Pancreas (tissue), 10 donors: ENCODE measurements at regions not wholly inside any gene's neighbourhood (a gene's known extent, or its start where the extent isn't known, plus 50 kb on each side); places are given as distances from the start of the nearest gene placed in this dataset.
"Not testable (repeated sequence)": the region's sequence is repeated elsewhere in the genome, so short reads cannot be mapped to it uniquely, and the experiment has no call there.

Source experiments
- ATAC-seq, 4 donors: fragments of 200-7000 bp; cut with Tn5 transposase; one replicate each; pipeline versions ENCODE4 v1.8.0 to v1.9.1; 2020; ENCODE audit warnings: mild to moderate bottlenecking in 4 of 4, moderate library complexity in 4 of 4
- DNase-seq, 6 donors: peaks; one replicate each; pipeline ENCODE4 v3.0.0-alpha.2; 2020
- FAIRE-seq: peaks from 2 replicates; lab custom pipeline; 2012; peaks lifted over from hg19 to GRCh38; lab: Jason Lieb, UNC
- H3K27ac ChIP-seq, 4 donors: fragments of 200-600 bp; sonication (generic); 1 replicate in 3 of 4; 2 replicates in 1 of 4; pipeline versions ENCODE4 v1.5.0 to v1.8.0; 2020
- H3K27me3 ChIP-seq, 4 donors: fragments of 200-600 bp; one replicate each; pipeline ENCODE4 v1.8.0; 2021
- H3K36me3 ChIP-seq, 3 donors: fragments of 200-600 bp; sonication (generic) in 1 of 3; one replicate each; pipeline versions ENCODE4 v1.5.0 to v1.8.0; 2020 to 2021
- H3K4me1 ChIP-seq, 3 donors: fragments of 200-600 bp; one replicate each; pipeline ENCODE4 v1.8.0; 2021
- H3K4me3 ChIP-seq, 4 donors: fragments of 200-600 bp; sonication (generic) in 2 of 4; one replicate each; pipeline versions ENCODE4 v1.5.0 to v1.8.0; 2020 to 2021
- H3K9me3 ChIP-seq, 4 donors: fragments of 200-600 bp; one replicate each; pipeline ENCODE4 v1.8.0; 2021
- WGBS, 2 donors: extraction: QIAGEN DNeasy Blood & Tissue Kit; methylation state at CpG; one replicate each; pipeline ENCODE4 v1.1.7; 2013; 5-methylcytosine and 5-hydroxymethylcytosine counted together
- intact Hi-C, 3 donors: fragments of 100-400 bp; cut with DNase I; formaldehyde crosslinking; loops; one replicate each; pipeline versions ENCODE4 v1.11.1 to v1.14.2; 2022
- TF ChIP-seq, protein P1 (sequence below), 4 donors: fragments of 200-600 bp; sonication (generic) in 3 of 4; IDR thresholded peaks; one replicate each; pipeline versions ENCODE4 v1.5.0 to v1.8.0; 2021; ENCODE audit warnings: antibody characterized with exemption in 4 of 4
- donor health status: healthy with polysubstance abuse.
- donor health status: DM: no; HTN: no; CAD: no; lungs with moderate emphysema.
- donor health status: DM: no; HTN: no; CAD: no.
- donor health status: control.
- donor health status: control.
- donor health status: Bipolar disorder and iron deficiency.
- donor health status: DM: yes; HTN: yes; CAD: no.
- donor health status: DM: no; HTN: no; CAD: no.
- donor health status: DM: no; HTN: no; CAD: no.
- donor health status: DM: yes; HTN: yes; CAD: no.

DNA sequence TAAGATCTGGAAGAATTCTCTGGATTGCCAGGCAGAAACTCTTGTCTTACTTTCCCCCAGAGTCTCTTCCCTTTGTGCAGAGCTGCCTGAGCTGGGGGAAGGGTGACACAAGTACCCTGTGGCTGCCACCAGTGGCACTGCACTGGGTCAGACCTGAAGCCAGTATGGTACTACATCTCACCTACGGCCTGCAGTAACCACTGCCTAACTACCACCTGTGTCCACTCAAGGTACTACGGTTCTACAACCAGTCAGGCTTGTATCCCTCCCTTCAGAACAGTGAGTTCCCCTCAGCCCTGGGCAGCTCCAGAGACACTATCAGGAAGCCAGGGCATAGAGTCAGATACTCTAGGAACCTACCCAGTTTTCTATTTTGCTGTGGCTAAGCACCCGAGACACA lies 212.0 kb upstream of the POU5F2 start:
- intact Hi-C loops: no loop called here
- no peaks in the 10 kb centered on the region for H3K36me3 ChIP-seq
- no peaks in the 10 kb centered on the region for H3K9me3 ChIP-seq
- H3K4me3 ChIP-seq: no peak overlapping the region
- H3K27me3 ChIP-seq: no peaks in the 10 kb centered on the region
- TF ChIP-seq, protein P1, sequence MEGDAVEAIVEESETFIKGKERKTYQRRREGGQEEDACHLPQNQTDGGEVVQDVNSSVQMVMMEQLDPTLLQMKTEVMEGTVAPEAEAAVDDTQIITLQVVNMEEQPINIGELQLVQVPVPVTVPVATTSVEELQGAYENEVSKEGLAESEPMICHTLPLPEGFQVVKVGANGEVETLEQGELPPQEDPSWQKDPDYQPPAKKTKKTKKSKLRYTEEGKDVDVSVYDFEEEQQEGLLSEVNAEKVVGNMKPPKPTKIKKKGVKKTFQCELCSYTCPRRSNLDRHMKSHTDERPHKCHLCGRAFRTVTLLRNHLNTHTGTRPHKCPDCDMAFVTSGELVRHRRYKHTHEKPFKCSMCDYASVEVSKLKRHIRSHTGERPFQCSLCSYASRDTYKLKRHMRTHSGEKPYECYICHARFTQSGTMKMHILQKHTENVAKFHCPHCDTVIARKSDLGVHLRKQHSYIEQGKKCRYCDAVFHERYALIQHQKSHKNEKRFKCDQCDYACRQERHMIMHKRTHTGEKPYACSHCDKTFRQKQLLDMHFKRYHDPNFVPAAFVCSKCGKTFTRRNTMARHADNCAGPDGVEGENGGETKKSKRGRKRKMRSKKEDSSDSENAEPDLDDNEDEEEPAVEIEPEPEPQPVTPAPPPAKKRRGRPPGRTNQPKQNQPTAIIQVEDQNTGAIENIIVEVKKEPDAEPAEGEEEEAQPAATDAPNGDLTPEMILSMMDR (IDR thresholded peaks at IDR 0.05): no peak
- no peaks in the 10 kb centered on the region for H3K4me1 ChIP-seq
- no peak for ATAC-seq
- no peak overlapping the region for H3K27ac ChIP-seq
- no peak for FAIRE-seq
- no peak for DNase-seq
- WGBS, 2 donors: 98 to 100% methylated on average over 3 of the region's 3 CpGs

GRCh38 chr5:93941897-93942296 lies 200.5 kb upstream of the POU5F2 start:
- Histone ChIP-seq H3K4me1 (no peaks in the 10 kb centered on the region), H3K27me3 (no peaks in the 10 kb centered on the region), H3K27ac (no peak overlapping the region), H3K4me3 (no peak overlapping the region), H3K9me3 (no peaks in the 10 kb centered on the region), H3K36me3 (no peaks in the 10 kb centered on the region)
- FAIRE-seq (no peak), DNase-seq (no peak), ATAC-seq (no peak)
- TF ChIP-seq, protein P1 (IDR thresholded peaks at IDR 0.05): no peak
- intact Hi-C loops: no loop called here
- 73 to 78% methylated on average over 3 of the region's 3 CpGs for WGBS, 2 donors

- H3K4me1 ChIP-seq, H3K4me3 ChIP-seq, H3K27ac ChIP-seq, H3K36me3 ChIP-seq, DNase-seq, H3K9me3 ChIP-seq, FAIRE-seq, H3K27me3 ChIP-seq, intact Hi-C loops, ATAC-seq: not testable (repeated sequence)
- WGBS, 2 donors: 96 to 100% methylated on average over 2 of the region's 2 CpGs
Measured at GRCh38 chr5:93933269-93933668, 191.9 kb upstream of the POU5F2 start.

DNA sequence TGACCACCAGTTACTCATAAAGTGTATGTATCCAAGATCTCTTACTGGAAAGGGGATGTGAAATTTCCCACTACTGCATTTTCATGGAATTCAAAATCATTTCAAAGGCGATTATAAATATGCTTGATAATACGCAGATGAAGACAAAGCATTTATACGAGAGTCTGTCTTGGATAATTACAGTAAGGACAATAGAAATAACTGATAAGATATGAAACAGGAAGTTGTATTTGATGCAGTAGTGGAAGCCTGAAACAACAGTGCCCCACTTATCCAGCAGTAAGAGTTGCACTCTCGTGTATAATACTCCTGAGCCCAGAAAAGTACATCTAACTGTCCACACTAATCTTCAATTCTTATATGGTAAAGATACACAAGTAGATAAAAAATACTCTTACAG lies 188.7 kb upstream of the POU5F2 start:
- no peaks in the 10 kb centered on the region for H3K27me3 ChIP-seq
- 76 to 82% methylated on average over 4 of the region's 4 CpGs for WGBS, 2 donors
- H3K4me3 ChIP-seq: no peak overlapping the region
- H3K36me3 ChIP-seq: no peaks in the 10 kb centered on the region
- ATAC-seq: no peak
- H3K9me3 ChIP-seq: no peaks in the 10 kb centered on the region
- intact Hi-C loops: no loop called here
- FAIRE-seq: no peak
- H3K4me1 ChIP-seq: no peaks in the 10 kb centered on the region
- DNase-seq: no peak
- TF ChIP-seq, protein P1 (IDR thresholded peaks at IDR 0.05): no peak
- no peak overlapping the region for H3K27ac ChIP-seq

- H3K27ac ChIP-seq: no peak overlapping the region
- no peaks in the 10 kb centered on the region for H3K4me1 ChIP-seq
- H3K36me3 ChIP-seq: no peaks in the 10 kb centered on the region
- no peak for DNase-seq
- H3K4me3 ChIP-seq: no peak overlapping the region
- ATAC-seq: no peak
- intact Hi-C loops: no loop called here
- FAIRE-seq: no peak
- H3K9me3 ChIP-seq: no peaks in the 10 kb centered on the region
- 84 to 95% methylated on average over 1 of the region's 1 CpG for WGBS, 2 donors
- no peaks in the 10 kb centered on the region for H3K27me3 ChIP-seq
- TF ChIP-seq, protein P1 (IDR thresholded peaks at IDR 0.05): no peak
Measured at GRCh38 chr5:93929131-93929530, 187.7 kb upstream of the POU5F2 start.
